SK-N-SH (cell line): ENCODE measurements at regions not wholly inside any gene's neighbourhood (a gene's known extent, or its start where the extent isn't known, plus 50 kb on each side); places are given as distances from the start of the nearest gene placed in this dataset.

Experiments used
- CTCF ChIA-PET: fragments of 300-600, 350-600 bp; formaldehyde crosslinking; extraction: SDS; loops from one replicate; lab custom pipeline; 2021; lab: Yijun Ruan, JAX
- POLR2A ChIA-PET: fragments of 350-600 bp; sonication (Branson Sonifier 250); formaldehyde crosslinking; extraction: SDS; loops from one replicate; lab custom pipeline; 2020; ENCODE audit warnings: antibody characterized with exemption, inconsistent platforms; lab: Yijun Ruan, JAX
- DNase-seq: peaks from one replicate; pipeline ENCODE4 v3.0.0; 2012
- H2AFZ ChIP-seq: fragments of 200-600 bp; sonication (generic); 2 replicates; pipeline ENCODE4 v1.8.1; 2016; ENCODE audit warnings: antibody characterized with exemption, mild to moderate bottlenecking, low read depth
- H3F3A ChIP-seq: fragments of 200-600 bp; sonication (generic); replicated peaks from 2 replicates; pipeline ENCODE3; 2016; ENCODE audit warnings: antibody characterized with exemption, mild to moderate bottlenecking; ENCODE audit not compliant: insufficient read depth
- H3K27ac ChIP-seq, 2 experiments: fragments of 200-500 bp in 1 of 2; fragments of 200-600 bp in 1 of 2; sonication (Bioruptor generic) in 1 of 2; sonication (generic), shearing (Covaris generic) in 1 of 2; 2 replicates each; pipeline versions ENCODE4 v1.5.1 to v1.6.1; 2014 to 2016; ENCODE audit warnings: low read depth in 2 of 2, inconsistent platforms in 1 of 2, low read length in 1 of 2, mild to moderate bottlenecking in 1 of 2, mixed read lengths in 1 of 2
- H3K27me3 ChIP-seq: fragments of 200-600 bp; sonication (generic), shearing (Covaris generic); 2 replicates; pipeline ENCODE4 v1.6.1; 2016; ENCODE audit warnings: mixed run types; ENCODE audit not compliant: insufficient read depth
- H3K36me3 ChIP-seq, 2 experiments: fragments of 200-500 bp in 1 of 2; fragments of 200-600 bp in 1 of 2; sonication (Bioruptor generic) in 1 of 2; sonication (generic) in 1 of 2; replicated peaks in 1 of 2; 2 replicates each; pipeline versions ENCODE3 to v1.5.1; 2014 to 2016; ENCODE audit warnings: low read length in 1 of 2, mild to moderate bottlenecking in 1 of 2; ENCODE audit not compliant: insufficient read depth in 2 of 2, control insufficient read depth in 1 of 2
- H3K4me1 ChIP-seq, 2 experiments: fragments of 200-500 bp in 1 of 2; fragments of 200-600 bp in 1 of 2; sonication (Bioruptor generic) in 1 of 2; sonication (generic), shearing (Covaris generic) in 1 of 2; 2 replicates each; pipeline versions ENCODE4 v1.5.1 to v1.6.1; 2014 to 2016; ENCODE audit warnings: low read depth in 1 of 2, low read length in 1 of 2, mixed run types in 1 of 2; ENCODE audit not compliant: insufficient read depth in 2 of 2, control insufficient read depth in 1 of 2
- H3K4me2 ChIP-seq: fragments of 200-600 bp; sonication (generic), shearing (Covaris generic); 2 replicates; pipeline ENCODE4 v1.6.1; 2017; ENCODE audit warnings: mixed run types
- H3K4me3 ChIP-seq, 2 experiments: fragments of 200-500 bp in 1 of 2; fragments of 200-600 bp in 1 of 2; sonication (Bioruptor generic) in 1 of 2; sonication (generic), shearing (Covaris generic) in 1 of 2; 2 replicates each; pipeline versions ENCODE4 v1.5.1 to v1.8.1; 2014 to 2016; ENCODE audit warnings: low read depth in 2 of 2, inconsistent platforms in 1 of 2, low read length in 1 of 2, mild to moderate bottlenecking in 1 of 2, mixed read lengths in 1 of 2, moderate library complexity in 1 of 2
- H3K79me2 ChIP-seq: fragments of 200-600 bp; sonication (generic); 2 replicates; pipeline ENCODE4 v1.8.1; 2017; ENCODE audit warnings: mild to moderate bottlenecking; ENCODE audit not compliant: insufficient read depth
- H3K9ac ChIP-seq: fragments of 200-600 bp; sonication (generic); 2 replicates; pipeline ENCODE4 v1.6.1; 2017; ENCODE audit warnings: mixed run types
- H3K9me2 ChIP-seq: fragments of 200-600 bp; sonication (generic); 2 replicates; pipeline ENCODE4 v1.6.1; 2017; ENCODE audit warnings: mixed run types
- H3K9me3 ChIP-seq: fragments of 200-600 bp; sonication (generic); 2 replicates; pipeline ENCODE4 v1.6.1; 2017; ENCODE audit warnings: mixed run types, mild to moderate bottlenecking, moderate library complexity
- H4K20me1 ChIP-seq: fragments of 200-600 bp; sonication (generic); 2 replicates; pipeline ENCODE4 v1.6.1; 2017; ENCODE audit warnings: mild to moderate bottlenecking, mixed run types; ENCODE audit not compliant: insufficient read depth
- CHD2 ChIP-seq: fragments of 150-350 bp; IDR thresholded peaks from 2 replicates; pipeline ENCODE4 v1.6.1; 2018; ENCODE audit warnings: low read length; ENCODE audit not compliant: partially characterized antibody
- ELF1 ChIP-seq: IDR thresholded peaks from 2 replicates; pipeline ENCODE4 v1.4.0; 2012
- EZH2phosphoT487 ChIP-seq: fragments of 200-600 bp; sonication (generic); IDR thresholded peaks from 2 replicates; pipeline ENCODE4 v1.6.1; 2017; ENCODE audit warnings: low read depth, mixed run types, mild to moderate bottlenecking, antibody characterized with exemption, moderate library complexity, borderline replicate concordance
- FOSL2 ChIP-seq: IDR thresholded peaks from 2 replicates; pipeline ENCODE4 v1.4.0; 2012; ENCODE audit warnings: low read depth, mild to moderate bottlenecking, moderate library complexity, borderline replicate concordance
- GATA2 ChIP-seq: sonication (generic); formaldehyde crosslinking; IDR thresholded peaks from 2 replicates; pipeline ENCODE4 v1.5.0; 2020; ENCODE audit warnings: mild to moderate bottlenecking, missing genetic modification reagents
- MEF2A ChIP-seq: IDR thresholded peaks from 2 replicates; pipeline ENCODE4 v1.4.0; 2012; ENCODE audit warnings: low read depth, borderline replicate concordance
- MXI1 ChIP-seq: IDR thresholded peaks from 2 replicates; pipeline ENCODE4 v1.6.1; 2012; ENCODE audit warnings: mild to moderate bottlenecking, low read depth, low read length, improper control_type of control experiment
- NFIC ChIP-seq: IDR thresholded peaks from 2 replicates; pipeline ENCODE4 v1.4.0; 2012; ENCODE audit warnings: borderline replicate concordance
- RCOR1 ChIP-seq: fragments of 150-350 bp; IDR thresholded peaks from 2 replicates; pipeline ENCODE4 v1.6.1; 2017; ENCODE audit warnings: antibody characterized with exemption, low read length
- RXRA ChIP-seq: IDR thresholded peaks from 2 replicates; pipeline ENCODE4 v1.4.0; 2012; ENCODE audit warnings: low read depth, mild to moderate bottlenecking, borderline replicate concordance
- SIN3A ChIP-seq: IDR thresholded peaks from 2 replicates; pipeline ENCODE4 v1.6.1; 2012; ENCODE audit warnings: low read depth, mild to moderate bottlenecking, low read length, moderate library complexity, borderline replicate concordance
- SMC3 ChIP-seq: IDR thresholded peaks from 2 replicates; pipeline ENCODE4 v1.6.1; 2012; ENCODE audit warnings: low read depth, low read length, improper control_type of control experiment
- TAF1 ChIP-seq: IDR thresholded peaks from 2 replicates; pipeline ENCODE4 v1.6.1; 2012; ENCODE audit warnings: low read depth, mild to moderate bottlenecking, low read length, moderate library complexity, borderline replicate concordance
- USF2 ChIP-seq: fragments of 150-350 bp; IDR thresholded peaks from 2 replicates; pipeline ENCODE4 v1.6.1; 2017; ENCODE audit warnings: antibody characterized with exemption, low read length, low read depth, borderline replicate concordance
- ZBTB33 ChIP-seq: IDR thresholded peaks from 2 replicates; pipeline ENCODE4 v1.4.0; 2012; ENCODE audit warnings: low read depth, borderline replicate concordance
- WGBS: methylation state at CpG from one replicate; pipeline ENCODE4 v1.1.6; 2017; ENCODE audit warnings: low lambda C conversion rate; 5-methylcytosine and 5-hydroxymethylcytosine counted together

- Histone ChIP-seq H3K9ac (no peak overlapping the region), H3K27me3 (no peaks in the 10 kb centered on the region), H3K9me3 (0 out of 2 replicates have a peak, but pooled peaks cover 8% of the 10 kb centered on the region), H3K79me2 (no peaks in the 10 kb centered on the region), H3F3A (no peaks in the 10 kb centered on the region), H3K4me1 (no peaks in the 10 kb centered on the region), H3K27ac (no peak overlapping the region), H4K20me1 (no peaks in the 10 kb centered on the region), H3K4me3 (no peak overlapping the region), H2AFZ (no peak overlapping the region), H3K36me3 (no peaks in the 10 kb centered on the region), H3K4me2 (no peak overlapping the region), H3K9me2 (no peaks in the 10 kb centered on the region)
- TF ChIP-seq SMC3: peak; percentile 4; the same call in 1 of the 2 replicates
- no peak for TF ChIP-seq SIN3A
- ChIA-PET CTCF (no interaction called here), POLR2A (no interaction called here)
- DNase-seq: no peak
- WGBS: 5% methylated on average over 3 of the region's 3 CpGs
These were observed 202.6 kb downstream of the CD109 start for GRCh38 chr6:73898599-73898998.

GRCh38 chr6:73893696-73894095 lies 197.7 kb downstream of the CD109 start:
- H3K9me3 ChIP-seq: no peaks in the 10 kb centered on the region
- no peaks in the 10 kb centered on the region for H3K36me3 ChIP-seq
- H3K4me1 ChIP-seq: no peaks in the 10 kb centered on the region
- no peak overlapping the region for H3K9ac ChIP-seq
- CTCF ChIA-PET: no interaction called here
- WGBS: under 1% methylated on average over 4 of the region's 4 CpGs
- H3K79me2 ChIP-seq: no peaks in the 10 kb centered on the region
- H3K27me3 ChIP-seq: no peaks in the 10 kb centered on the region
- no peaks in the 10 kb centered on the region for H3F3A ChIP-seq
- H3K4me3 ChIP-seq: no peak overlapping the region; a peak in 1 of 4 replicates
- no peak overlapping the region for H3K4me2 ChIP-seq
- TF ChIP-seq RCOR1 (no peak), FOSL2 (no peak), CHD2 (no peak), NFIC (no peak)
- DNase-seq: no peak
- no peak overlapping the region for H3K27ac ChIP-seq
- POLR2A ChIA-PET: no interaction called here
- no peaks in the 10 kb centered on the region for H3K9me2 ChIP-seq
- no peaks in the 10 kb centered on the region for H4K20me1 ChIP-seq
- no peak overlapping the region for H2AFZ ChIP-seq

GRCh38 chr6:73888050-73888449 lies 192.0 kb downstream of the CD109 start:
- Histone ChIP-seq H3K4me3 (no peak overlapping the region), H2AFZ (no peak overlapping the region), H3K9ac (no peak overlapping the region), H3K4me2 (no peak overlapping the region), H3K27me3 (no peaks in the 10 kb centered on the region), H3K9me2 (no peaks in the 10 kb centered on the region), H3K4me1 (no peaks in the 10 kb centered on the region), H3F3A (no peaks in the 10 kb centered on the region), H3K36me3 (no peaks in the 10 kb centered on the region), H4K20me1 (no peaks in the 10 kb centered on the region), H3K9me3 (no peaks in the 10 kb centered on the region), H3K27ac (no peak overlapping the region), H3K79me2 (no peaks in the 10 kb centered on the region)
- 11% methylated on average over 4 of the region's 4 CpGs for WGBS
- TF ChIP-seq EZH2phosphoT487 (no peak), GATA2 (no peak), USF2 (no peak), TAF1 (no peak), RXRA (no peak), MEF2A (no peak), ZBTB33 (no peak), MXI1 (no peak), ELF1 (no peak)
- ChIA-PET CTCF (no interaction called here), POLR2A (no interaction called here)
- no peak for DNase-seq
